NCI-H510A treated with DMSO at 0.1 percent for 48 hours (cell line): ENCODE measurements at regions not wholly inside any gene's neighbourhood (a gene's known extent, or its start where the extent isn't known, plus 50 kb on each side); places are given as distances from the start of the nearest gene placed in this dataset.
"Not testable (repeated sequence)": the region's sequence is repeated elsewhere in the genome, so short reads cannot be mapped to it uniquely, and the experiment has no call there.

Experiments
- DNase-seq: peaks from one replicate; lab custom pipeline; 2025; lab: John Stamatoyannopoulos, UW

DNA sequence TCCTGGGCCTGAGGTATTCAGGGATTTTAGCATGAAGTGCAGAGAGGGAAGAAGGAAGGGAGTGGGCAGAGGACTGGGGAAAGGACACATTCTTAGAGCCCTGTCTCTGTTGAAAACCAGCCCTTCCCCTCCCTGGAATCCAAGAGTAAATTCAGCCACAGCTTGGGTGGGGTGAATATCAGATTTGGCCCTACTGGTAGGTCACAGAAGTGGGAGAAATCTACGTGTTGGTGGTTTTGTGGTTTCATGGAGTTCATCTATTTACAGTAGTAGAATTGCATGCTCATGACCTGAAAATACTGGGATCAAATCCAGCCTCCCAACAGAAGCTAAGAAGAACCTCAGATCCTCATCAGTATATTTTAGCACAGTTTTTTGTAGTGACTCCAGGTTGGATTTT is 404.4 kb downstream of the BMP2 start:
- DNase-seq: no peak

GRCh38 chr20:7174554-7174953 is 407.1 kb downstream of the BMP2 start:
- no peak for DNase-seq

DNA sequence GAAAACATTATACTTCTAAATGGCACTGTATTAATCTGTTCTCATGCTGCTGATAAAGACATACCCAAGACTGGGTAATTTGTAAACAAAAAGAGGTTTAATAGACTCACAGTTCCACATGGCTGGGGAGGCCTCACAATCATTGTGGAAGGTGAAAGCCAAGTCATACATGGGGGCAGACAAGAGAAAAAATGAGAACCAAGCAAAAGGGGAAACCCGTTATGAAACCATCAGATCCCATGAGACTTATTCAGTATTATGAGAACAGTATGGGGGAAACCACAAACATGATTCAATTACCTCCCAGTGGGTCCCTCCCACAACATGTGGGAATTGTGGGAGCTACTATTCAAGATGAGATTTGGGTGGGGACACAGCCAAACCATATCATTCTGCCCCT is 408.3 kb downstream of the BMP2 start:
- DNase-seq: not testable (repeated sequence)

- DNase-seq: no peak
These were observed 410.5 kb downstream of the BMP2 start for GRCh38 chr20:7178004-7178403.

GRCh38 chr20:7180256-7181045 is 413.0 kb downstream of the BMP2 start:
- DNase-seq: no peak

DNA sequence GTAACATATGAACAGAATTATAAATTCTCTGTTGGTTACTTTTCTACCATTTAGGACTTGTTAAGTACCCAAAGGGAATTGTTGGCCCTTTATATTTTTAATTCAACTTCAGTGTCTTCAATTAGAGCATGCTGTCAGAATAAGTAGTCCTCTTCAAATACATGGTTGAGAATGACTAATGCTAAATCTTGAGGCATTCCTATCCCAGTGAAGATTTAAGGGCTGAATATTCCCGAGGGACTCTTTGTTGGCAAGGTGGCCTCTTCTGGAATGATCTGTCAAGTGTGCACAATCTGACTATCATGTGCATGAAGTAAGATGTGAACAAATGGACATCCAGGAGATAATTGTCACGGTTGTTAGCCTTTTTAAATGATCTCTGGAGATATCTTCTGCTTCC is 421.7 kb downstream of the BMP2 start:
- DNase-seq: no peak

DNA sequence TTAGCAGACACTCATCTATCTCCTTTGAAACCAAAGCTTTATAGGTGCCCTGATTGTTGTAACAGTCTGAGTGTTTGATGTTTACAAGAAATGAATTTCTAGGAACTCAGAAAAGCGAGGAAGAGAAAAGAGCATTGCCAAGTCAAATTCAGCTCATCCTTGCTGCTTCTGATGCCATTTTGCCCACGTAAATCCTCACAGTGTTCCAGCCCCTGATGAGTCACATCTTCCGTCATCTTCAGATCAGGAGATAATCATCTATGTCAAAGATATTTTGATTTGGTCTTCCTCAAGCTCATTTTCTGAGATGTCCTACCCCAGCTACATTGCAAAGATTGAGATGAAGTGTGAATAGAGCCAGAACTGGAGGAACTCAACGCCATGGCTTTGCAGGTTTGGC is 426.2 kb downstream of the BMP2 start:
- DNase-seq: no peak

DNA sequence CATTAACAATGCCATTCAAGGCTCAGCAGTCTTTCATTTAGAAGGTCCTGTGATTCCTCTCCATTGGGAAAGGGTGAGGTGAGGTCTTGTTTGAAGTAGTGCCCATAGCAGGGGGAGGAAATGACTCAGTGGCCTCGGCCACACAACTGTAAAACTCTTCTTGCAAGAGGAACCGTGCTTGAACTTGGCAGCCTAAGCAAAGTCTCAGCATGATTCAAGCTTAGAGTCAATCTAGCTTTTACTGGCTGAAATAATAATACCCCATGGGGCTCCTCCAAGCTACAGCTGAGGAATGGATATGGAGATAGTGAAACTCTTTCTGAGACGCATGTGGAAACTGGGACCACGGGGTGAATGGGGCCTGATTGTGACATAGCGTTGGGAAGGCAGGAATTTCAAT is 428.2 kb downstream of the BMP2 start:
- no peak for DNase-seq

GRCh38 chr20:7196481-7196880 is 429.0 kb downstream of the BMP2 start:
- DNase-seq: no peak

- no peak for DNase-seq
These were observed 432.4 kb downstream of the BMP2 start for GRCh38 chr20:7199861-7200260.

GRCh38 chr20:7207186-7207798 is 439.8 kb downstream of the BMP2 start:
- DNase-seq: no peak

DNA sequence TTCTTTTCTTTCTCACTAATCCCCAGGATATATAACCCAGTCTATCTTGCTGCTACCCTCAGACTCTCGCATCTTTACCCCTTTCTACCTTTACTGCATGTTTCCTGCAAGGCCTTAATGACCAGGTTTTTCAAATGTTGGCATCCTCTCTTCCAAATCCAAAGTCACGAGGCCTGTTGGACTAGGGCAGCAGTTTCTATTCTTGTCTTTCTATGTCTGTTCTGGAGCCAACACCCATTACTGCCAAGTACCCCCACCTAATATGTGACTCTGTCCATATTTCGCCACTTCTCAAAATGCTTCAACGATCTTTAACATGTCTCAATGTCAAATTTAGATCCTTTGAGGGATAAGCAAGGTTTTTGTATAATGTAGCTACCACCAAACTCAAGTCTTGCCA is 443.4 kb downstream of the BMP2 start:
- no peak for DNase-seq

- no peak for DNase-seq
These were observed 446.7 kb downstream of the BMP2 start for GRCh38 chr20:7214081-7214740.

DNA sequence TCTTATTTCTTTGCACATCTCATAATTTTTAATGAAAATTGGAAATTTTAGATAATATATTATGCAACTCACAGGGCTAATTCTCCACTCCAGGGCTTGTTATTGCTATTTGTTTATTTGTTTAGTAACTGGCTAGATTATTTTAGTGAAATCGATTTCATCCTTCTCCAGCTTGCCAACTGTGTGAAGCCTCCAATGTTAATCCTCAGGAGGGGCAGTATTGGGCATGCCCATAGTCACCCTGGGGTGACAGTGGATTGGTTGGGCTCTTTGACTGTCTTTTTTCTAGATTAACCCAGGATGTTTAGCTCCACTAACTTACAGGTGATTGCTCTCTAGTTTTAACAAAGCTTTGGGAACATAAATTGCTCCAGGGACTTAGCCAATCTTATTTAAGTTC is 450.1 kb downstream of the BMP2 start:
- no peak for DNase-seq

DNA sequence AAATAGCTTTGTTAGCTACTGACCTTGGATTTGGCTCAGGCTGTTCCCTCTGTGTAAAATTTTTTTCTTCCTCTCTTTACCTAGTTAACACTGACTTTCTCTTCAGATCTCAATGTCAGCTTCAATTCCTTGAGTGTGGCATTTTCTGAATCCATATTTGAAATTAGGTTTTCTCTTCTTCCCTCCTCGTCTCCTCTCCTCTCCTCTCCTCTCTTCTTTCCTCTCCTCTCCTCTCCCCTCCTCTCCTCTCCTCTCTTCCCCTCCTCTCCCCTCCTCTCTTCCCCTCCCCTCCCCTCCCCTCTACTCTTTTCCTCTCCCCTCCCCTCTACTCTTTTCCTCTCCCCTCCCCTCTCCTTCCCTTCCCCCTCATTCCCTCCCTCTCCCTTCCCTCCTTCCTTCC is 453.3 kb downstream of the BMP2 start:
- no peak for DNase-seq

DNA sequence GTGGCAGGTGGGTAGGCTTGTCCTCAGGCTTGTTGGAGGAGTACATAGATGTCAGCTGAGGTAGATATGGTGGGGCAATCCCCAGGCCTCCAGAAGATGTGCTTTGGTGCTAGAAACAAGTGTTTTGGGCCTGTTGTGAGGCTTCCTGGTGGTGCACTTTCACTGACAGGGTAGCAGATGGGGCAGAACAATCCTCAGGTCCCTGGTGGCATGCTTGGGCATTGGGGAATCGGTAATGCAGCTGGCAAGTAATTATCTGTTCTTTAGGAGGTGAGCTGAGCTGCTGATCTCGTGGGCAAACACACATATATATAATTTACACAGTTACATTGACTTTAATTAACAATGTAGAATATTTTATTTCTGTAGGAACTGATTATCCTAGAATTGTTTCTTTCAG is 458.7 kb downstream of the BMP2 start:
- no peak for DNase-seq

- no peak for DNase-seq
These were observed 463.8 kb downstream of the BMP2 start for GRCh38 chr20:7231303-7231702.

DNA sequence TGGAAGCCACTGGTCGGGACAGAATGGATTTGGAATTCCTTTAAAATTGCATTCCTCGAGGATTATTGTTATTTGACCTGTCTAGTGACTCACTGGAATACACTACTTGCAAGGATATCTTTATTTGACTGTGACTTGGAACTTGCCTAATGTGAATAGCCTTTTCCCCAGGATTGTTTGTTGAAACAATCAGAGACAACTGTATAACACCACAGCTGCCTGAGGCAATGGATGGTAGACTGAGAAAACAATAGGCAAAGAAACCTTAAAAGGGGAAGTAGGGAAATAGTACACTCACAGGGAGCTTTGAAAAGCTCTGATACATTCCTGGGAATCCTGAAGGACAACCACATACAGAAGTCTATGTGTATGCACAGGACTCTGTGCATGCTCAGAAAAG is 465.3 kb downstream of the BMP2 start:
- DNase-seq: no peak

GRCh38 chr20:7237251-7237650 is 469.8 kb downstream of the BMP2 start:
- no peak for DNase-seq

DNA sequence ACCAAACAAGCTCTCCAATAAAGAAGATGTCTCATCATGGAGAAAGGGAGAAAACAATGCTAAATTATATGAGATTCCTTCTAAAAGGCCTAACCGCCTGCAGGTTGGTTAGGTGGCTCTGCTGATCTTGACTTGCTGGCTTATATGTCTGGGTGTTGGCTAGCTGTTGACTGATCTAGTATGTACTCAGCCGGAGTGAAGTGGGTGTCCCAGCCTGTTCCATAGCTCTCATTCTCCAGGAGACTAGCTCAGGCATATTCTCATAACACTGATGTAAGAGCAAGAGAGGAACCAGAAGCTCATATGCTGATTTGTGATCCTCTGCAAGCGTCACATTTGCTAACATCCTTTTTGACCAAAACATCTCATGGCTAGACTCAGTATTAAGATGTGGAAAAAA is 473.0 kb downstream of the BMP2 start:
- DNase-seq: peak; percentile 85

DNA sequence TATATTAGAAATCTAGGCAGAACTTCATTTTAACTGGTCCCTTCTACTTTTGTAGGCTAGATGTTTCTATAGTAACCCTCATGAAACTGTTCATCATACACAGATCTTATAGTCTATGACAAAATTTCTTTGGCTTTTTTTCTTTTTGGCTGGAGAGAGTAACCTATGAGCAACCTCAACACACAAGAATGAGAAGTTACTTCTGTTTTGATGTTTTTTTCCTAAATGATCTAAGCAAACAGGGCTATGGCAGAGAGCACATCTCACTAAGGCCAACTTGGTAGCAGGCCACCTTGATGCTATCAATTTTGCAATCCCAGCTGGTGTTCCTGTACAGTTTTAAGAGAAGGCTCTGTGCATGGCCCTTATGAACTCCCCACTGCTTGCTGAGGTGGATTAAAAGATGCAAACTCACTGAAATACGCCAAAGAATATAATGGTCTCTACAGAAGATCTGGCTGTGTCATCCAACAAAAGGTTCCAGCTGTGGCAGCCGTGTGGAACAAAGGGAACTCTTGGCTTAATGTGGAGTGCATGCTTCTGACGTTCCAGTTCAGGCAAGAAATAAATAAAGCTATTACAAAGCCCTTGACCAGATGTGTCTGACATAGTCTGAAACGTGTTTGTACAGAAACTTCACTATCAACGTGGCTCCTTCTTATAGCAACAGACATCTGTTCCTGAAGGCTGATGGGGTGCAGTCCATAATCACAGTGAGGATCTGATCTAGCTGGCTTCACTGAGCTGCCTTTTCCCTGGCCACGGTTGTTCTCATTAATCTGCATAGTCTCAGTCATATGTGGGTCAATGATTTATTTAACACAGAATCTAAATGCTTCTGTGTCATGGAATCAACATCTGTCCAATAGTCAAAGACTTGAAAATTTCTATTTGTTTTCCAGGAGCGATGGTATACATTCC is 481.1 kb downstream of the BMP2 start:
- peak; percentile 28 for DNase-seq

- no peak for DNase-seq
These were observed 482.9 kb downstream of the BMP2 start for GRCh38 chr20:7250337-7250736.
